ENCODE measurements at regions not wholly inside any gene's neighbourhood (a gene's known extent, or its start where the extent isn't known, plus 50 kb on each side); places are given as distances from the start of the nearest gene placed in this dataset.
"Not testable (repeated sequence)": the region's sequence is repeated elsewhere in the genome, so short reads cannot be mapped to it uniquely, and the experiment has no call there.

GRCh38 chr3:94453864-94454263 lies 391.0 kb downstream of the NSUN3 start:
- H3K9ac ChIP-seq (ENCODE audit: low read length): no peak overlapping the region
- no peaks in the 10 kb centered on the region for H3K4me1 ChIP-seq (ENCODE audit: control insufficient read depth, low read depth, low read length)
- no peaks in the 10 kb centered on the region for H3K36me3 ChIP-seq (ENCODE audit: control insufficient read depth, low read depth, low read length)
- no peaks in the 10 kb centered on the region for H3K9me3 ChIP-seq (ENCODE audit: control insufficient read depth, low read depth, low read length)
- no peak overlapping the region for H3K4me3 ChIP-seq (ENCODE audit: low read length)
- H3K27ac ChIP-seq (ENCODE audit: low read length): no peak overlapping the region
- no peaks in the 10 kb centered on the region for H3K27me3 ChIP-seq (ENCODE audit: control insufficient read depth, insufficient read depth, low read length)

GRCh38 chr3:94459167-94459566 lies 396.3 kb downstream of the NSUN3 start:
- Histone ChIP-seq H3K9ac (ENCODE audit: low read length) (no peak overlapping the region), H3K36me3 (ENCODE audit: control insufficient read depth, low read depth, low read length) (no peaks in the 10 kb centered on the region), H3K9me3 (ENCODE audit: control insufficient read depth, low read depth, low read length) (no peaks in the 10 kb centered on the region), H3K27ac (ENCODE audit: low read length) (no peak overlapping the region), H3K4me3 (ENCODE audit: low read length) (no peak overlapping the region), H3K4me1 (ENCODE audit: control insufficient read depth, low read depth, low read length) (peaks cover 5% of the 10 kb centered on the region), H3K27me3 (ENCODE audit: control insufficient read depth, insufficient read depth, low read length) (no peaks in the 10 kb centered on the region)

- Histone ChIP-seq H3K27me3 (ENCODE audit: control insufficient read depth, insufficient read depth, low read length) (no peaks in the 10 kb centered on the region), H3K36me3 (ENCODE audit: control insufficient read depth, low read depth, low read length) (no peaks in the 10 kb centered on the region), H3K9me3 (ENCODE audit: control insufficient read depth, low read depth, low read length) (no peaks in the 10 kb centered on the region), H3K4me3 (ENCODE audit: low read length) (no peak overlapping the region), H3K4me1 (ENCODE audit: control insufficient read depth, low read depth, low read length) (peaks cover 5% of the 10 kb centered on the region), H3K27ac (ENCODE audit: low read length) (no peak overlapping the region), H3K9ac (ENCODE audit: low read length) (no peak overlapping the region)
Observed at GRCh38 chr3:94460931-94461330, 398.1 kb downstream of the NSUN3 start.

- no peak overlapping the region for H3K9ac ChIP-seq (ENCODE audit: low read length)
- H3K36me3 ChIP-seq (ENCODE audit: control insufficient read depth, low read depth, low read length): no peaks in the 10 kb centered on the region
- no peaks in the 10 kb centered on the region for H3K9me3 ChIP-seq (ENCODE audit: control insufficient read depth, low read depth, low read length)
- no peaks in the 10 kb centered on the region for H3K27me3 ChIP-seq (ENCODE audit: control insufficient read depth, insufficient read depth, low read length)
- H3K27ac ChIP-seq (ENCODE audit: low read length): no peak overlapping the region
- H3K4me3 ChIP-seq (ENCODE audit: low read length): no peak overlapping the region
- peaks cover 7% of the 10 kb centered on the region for H3K4me1 ChIP-seq (ENCODE audit: control insufficient read depth, low read depth, low read length)
Observed at GRCh38 chr3:94462931-94463330, 400.1 kb downstream of the NSUN3 start.

GRCh38 chr3:94472511-94472910 lies 409.6 kb downstream of the NSUN3 start:
- Histone ChIP-seq H3K9me3 (ENCODE audit: control insufficient read depth, low read depth, low read length) (no peaks in the 10 kb centered on the region), H3K4me1 (ENCODE audit: control insufficient read depth, low read depth, low read length) (peaks cover 12% of the 10 kb centered on the region), H3K36me3 (ENCODE audit: control insufficient read depth, low read depth, low read length) (no peaks in the 10 kb centered on the region), H3K4me3 (ENCODE audit: low read length) (no peak overlapping the region), H3K27me3 (ENCODE audit: control insufficient read depth, insufficient read depth, low read length) (no peaks in the 10 kb centered on the region), H3K9ac (ENCODE audit: low read length) (no peak overlapping the region), H3K27ac (ENCODE audit: low read length) (no peak overlapping the region)

- Histone ChIP-seq H3K27me3 (ENCODE audit: control insufficient read depth, insufficient read depth, low read length) (no peaks in the 10 kb centered on the region), H3K36me3 (ENCODE audit: control insufficient read depth, low read depth, low read length) (no peaks in the 10 kb centered on the region), H3K4me3 (ENCODE audit: low read length) (no peak overlapping the region), H3K4me1 (ENCODE audit: control insufficient read depth, low read depth, low read length) (no peaks in the 10 kb centered on the region), H3K27ac (ENCODE audit: low read length) (no peak overlapping the region), H3K9me3 (ENCODE audit: control insufficient read depth, low read depth, low read length) (no peaks in the 10 kb centered on the region), H3K9ac (ENCODE audit: low read length) (no peak overlapping the region)
Observed at GRCh38 chr3:94481226-94481898, 418.5 kb downstream of the NSUN3 start.

GRCh38 chr3:94482686-94483085 lies 419.8 kb downstream of the NSUN3 start:
- Histone ChIP-seq H3K4me3 (ENCODE audit: low read length) (no peak overlapping the region), H3K9me3 (ENCODE audit: control insufficient read depth, low read depth, low read length) (no peaks in the 10 kb centered on the region), H3K27ac (ENCODE audit: low read length) (no peak overlapping the region), H3K4me1 (ENCODE audit: control insufficient read depth, low read depth, low read length) (peaks cover 10% of the 10 kb centered on the region), H3K9ac (ENCODE audit: low read length) (no peak overlapping the region), H3K27me3 (ENCODE audit: control insufficient read depth, insufficient read depth, low read length) (no peaks in the 10 kb centered on the region), H3K36me3 (ENCODE audit: control insufficient read depth, low read depth, low read length) (no peaks in the 10 kb centered on the region)

GRCh38 chr3:94483403-94483802 lies 420.5 kb downstream of the NSUN3 start:
- Histone ChIP-seq H3K9me3 (ENCODE audit: control insufficient read depth, low read depth, low read length) (no peaks in the 10 kb centered on the region), H3K27ac (ENCODE audit: low read length) (no peak overlapping the region), H3K36me3 (ENCODE audit: control insufficient read depth, low read depth, low read length) (no peaks in the 10 kb centered on the region), H3K27me3 (ENCODE audit: control insufficient read depth, insufficient read depth, low read length) (no peaks in the 10 kb centered on the region), H3K9ac (ENCODE audit: low read length) (no peak overlapping the region), H3K4me1 (ENCODE audit: control insufficient read depth, low read depth, low read length) (peaks cover 11% of the 10 kb centered on the region), H3K4me3 (ENCODE audit: low read length) (no peak overlapping the region)

- no peak overlapping the region for H3K9ac ChIP-seq (ENCODE audit: low read length)
- no peaks in the 10 kb centered on the region for H3K4me1 ChIP-seq (ENCODE audit: control insufficient read depth, low read depth, low read length)
- H3K27ac ChIP-seq (ENCODE audit: low read length): no peak overlapping the region
- H3K36me3 ChIP-seq (ENCODE audit: control insufficient read depth, low read depth, low read length): no peaks in the 10 kb centered on the region
- no peaks in the 10 kb centered on the region for H3K9me3 ChIP-seq (ENCODE audit: control insufficient read depth, low read depth, low read length)
- no peaks in the 10 kb centered on the region for H3K27me3 ChIP-seq (ENCODE audit: control insufficient read depth, insufficient read depth, low read length)
- H3K4me3 ChIP-seq (ENCODE audit: low read length): no peak overlapping the region
Observed at GRCh38 chr3:94494992-94495391, 432.1 kb downstream of the NSUN3 start.

- Histone ChIP-seq H3K4me3 (ENCODE audit: low read length) (no peak overlapping the region), H3K4me1 (ENCODE audit: control insufficient read depth, low read depth, low read length) (no peaks in the 10 kb centered on the region), H3K9ac (ENCODE audit: low read length) (no peak overlapping the region)
Observed at GRCh38 chr3:94500146-94500545, 437.3 kb downstream of the NSUN3 start.

GRCh38 chr3:94507354-94507753 lies 444.5 kb downstream of the NSUN3 start:
- not testable (repeated sequence) for H3K9ac ChIP-seq (ENCODE audit: low read length); H3K4me1 ChIP-seq (ENCODE audit: control insufficient read depth, low read depth, low read length); H3K27me3 ChIP-seq (ENCODE audit: control insufficient read depth, insufficient read depth, low read length); H3K9me3 ChIP-seq (ENCODE audit: control insufficient read depth, low read depth, low read length); H3K4me3 ChIP-seq (ENCODE audit: low read length); H3K36me3 ChIP-seq (ENCODE audit: control insufficient read depth, low read depth, low read length); H3K27ac ChIP-seq (ENCODE audit: low read length)

More at GRCh38 chr3:94500146-94500545, 437.3 kb downstream of the NSUN3 start:
- Histone ChIP-seq H3K36me3 (ENCODE audit: control insufficient read depth, low read depth, low read length) (no peaks in the 10 kb centered on the region), H3K27me3 (ENCODE audit: control insufficient read depth, insufficient read depth, low read length) (no peaks in the 10 kb centered on the region), H3K27ac (ENCODE audit: low read length) (no peak overlapping the region), H3K9me3 (ENCODE audit: control insufficient read depth, low read depth, low read length) (peaks cover 3% of the 10 kb centered on the region)

- Histone ChIP-seq H3K27me3 (ENCODE audit: control insufficient read depth, insufficient read depth, low read length) (no peaks in the 10 kb centered on the region), H3K9ac (ENCODE audit: low read length) (no peak overlapping the region), H3K27ac (ENCODE audit: low read length) (no peak overlapping the region), H3K4me3 (ENCODE audit: low read length) (no peak overlapping the region), H3K36me3 (ENCODE audit: control insufficient read depth, low read depth, low read length) (no peaks in the 10 kb centered on the region), H3K4me1 (ENCODE audit: control insufficient read depth, low read depth, low read length) (no peaks in the 10 kb centered on the region), H3K9me3 (ENCODE audit: control insufficient read depth, low read depth, low read length) (no peaks in the 10 kb centered on the region)
Observed at GRCh38 chr3:94512876-94513275, 450.0 kb downstream of the NSUN3 start.

Data from iPS-18a (cell line).